ENCODE measurements at regions not wholly inside any gene's neighbourhood (a gene's known extent, or its start where the extent isn't known, plus 50 kb on each side); places are given as distances from the start of the nearest gene placed in this dataset.
A peak's percentile ranks its signal among the peaks of the same experiment; 100 is the strongest.

DNA sequence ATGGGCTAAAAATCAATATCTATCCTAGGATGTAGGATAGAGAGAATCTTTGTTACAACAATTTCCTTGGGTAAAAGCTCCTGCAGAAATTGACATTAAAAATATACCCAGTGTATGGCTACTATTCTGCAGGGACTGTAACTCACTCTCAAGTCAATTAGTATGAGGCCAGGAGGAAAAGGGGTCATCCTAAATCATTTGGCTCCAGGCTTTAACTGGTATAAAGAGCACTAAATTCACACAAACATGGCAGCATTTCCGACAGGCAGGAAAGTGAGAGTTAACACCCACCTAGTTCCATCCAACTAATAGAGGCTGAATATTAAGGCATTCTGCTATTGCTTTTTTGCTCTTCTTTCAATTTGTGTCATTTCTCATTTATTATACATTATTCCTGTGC is 218.6 kb upstream of the C1orf87 start:
- WGBS, 2 donors, result 68 to 74% methylated on average over 1 of the region's 1 CpG
- no peak for DNase-seq (ENCODE audit: low spot score in 2 of 2)
- no peak overlapping the region for H3K4me3 ChIP-seq (ENCODE audit: low read depth, poor library complexity, severe bottlenecking)
- TF ChIP-seq, protein P1, sequence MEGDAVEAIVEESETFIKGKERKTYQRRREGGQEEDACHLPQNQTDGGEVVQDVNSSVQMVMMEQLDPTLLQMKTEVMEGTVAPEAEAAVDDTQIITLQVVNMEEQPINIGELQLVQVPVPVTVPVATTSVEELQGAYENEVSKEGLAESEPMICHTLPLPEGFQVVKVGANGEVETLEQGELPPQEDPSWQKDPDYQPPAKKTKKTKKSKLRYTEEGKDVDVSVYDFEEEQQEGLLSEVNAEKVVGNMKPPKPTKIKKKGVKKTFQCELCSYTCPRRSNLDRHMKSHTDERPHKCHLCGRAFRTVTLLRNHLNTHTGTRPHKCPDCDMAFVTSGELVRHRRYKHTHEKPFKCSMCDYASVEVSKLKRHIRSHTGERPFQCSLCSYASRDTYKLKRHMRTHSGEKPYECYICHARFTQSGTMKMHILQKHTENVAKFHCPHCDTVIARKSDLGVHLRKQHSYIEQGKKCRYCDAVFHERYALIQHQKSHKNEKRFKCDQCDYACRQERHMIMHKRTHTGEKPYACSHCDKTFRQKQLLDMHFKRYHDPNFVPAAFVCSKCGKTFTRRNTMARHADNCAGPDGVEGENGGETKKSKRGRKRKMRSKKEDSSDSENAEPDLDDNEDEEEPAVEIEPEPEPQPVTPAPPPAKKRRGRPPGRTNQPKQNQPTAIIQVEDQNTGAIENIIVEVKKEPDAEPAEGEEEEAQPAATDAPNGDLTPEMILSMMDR (IDR thresholded peaks at IDR 0.05), result no peak
- no peak for TF ChIP-seq POLR2A (IDR thresholded peaks at IDR 0.05)
- intact Hi-C loops (cut with DNase I; ENCODE audit: low total_unique reads), result no loop called here

DNA sequence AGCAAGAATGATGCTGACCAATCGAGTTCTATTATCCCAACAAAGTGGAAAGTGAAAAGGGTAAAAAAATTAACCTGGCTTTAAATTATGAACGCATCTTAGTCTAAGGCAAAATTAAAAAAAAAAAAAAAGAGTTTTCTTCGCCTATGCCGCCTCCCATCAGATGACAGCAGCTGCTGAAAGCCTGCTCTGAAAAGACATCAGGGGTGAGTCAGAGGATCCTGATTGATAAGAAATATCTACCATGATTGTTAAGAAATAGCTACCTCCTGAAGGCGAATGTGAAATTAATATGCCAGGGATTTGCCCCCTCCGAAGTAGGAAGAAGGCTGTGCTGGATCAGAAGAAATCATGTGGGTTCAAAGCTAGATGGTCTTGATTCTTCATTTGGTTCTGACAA is 216.8 kb upstream of the C1orf87 start:
- TF ChIP-seq POLR2A (IDR thresholded peaks at IDR 0.05), result no peak
- TF ChIP-seq, protein P1 (IDR thresholded peaks at IDR 0.05), result no peak
- WGBS, 2 donors, result 90 to 93% methylated on average over 6 of the region's 6 CpGs
- intact Hi-C loops (cut with DNase I; ENCODE audit: low total_unique reads), result no loop called here
- no peak for DNase-seq (ENCODE audit: low spot score in 2 of 2)
- no peak overlapping the region for H3K4me3 ChIP-seq (ENCODE audit: low read depth, poor library complexity, severe bottlenecking)

- TF ChIP-seq, protein P1 (IDR thresholded peaks at IDR 0.05), result no peak
- TF ChIP-seq POLR2A (IDR thresholded peaks at IDR 0.05), result no peak
- 79 to 83% methylated on average over 1 of the region's 1 CpG for WGBS, 2 donors
- intact Hi-C loops (cut with DNase I; ENCODE audit: low total_unique reads), result no loop called here
- H3K4me3 ChIP-seq (ENCODE audit: low read depth, poor library complexity, severe bottlenecking), result no peak overlapping the region
- no peak for DNase-seq (ENCODE audit: low spot score in 2 of 2)
Observed at GRCh38 chr1:60287536-60287935, 214.0 kb upstream of the C1orf87 start.

DNA sequence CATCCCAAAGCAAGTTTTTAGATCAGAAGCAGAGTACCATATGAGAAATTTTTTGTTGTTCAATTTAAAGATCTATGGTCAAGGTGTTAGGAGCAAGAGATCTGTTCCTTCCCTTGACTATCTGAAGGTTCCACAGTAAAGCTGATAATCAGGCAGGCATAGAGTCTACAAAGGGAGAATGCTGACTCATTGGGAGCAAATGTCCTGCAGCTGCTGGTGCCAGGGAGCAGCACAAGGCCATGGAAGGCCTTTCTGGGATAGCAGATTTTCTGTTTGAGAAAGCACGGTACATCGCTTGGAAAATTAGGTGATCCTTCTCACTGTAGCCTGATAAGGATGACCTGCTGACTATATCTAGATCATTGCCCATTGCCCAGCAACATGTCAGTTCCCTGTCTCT is 210.1 kb upstream of the C1orf87 start:
- TF ChIP-seq, protein P1 (IDR thresholded peaks at IDR 0.05), result no peak
- no peak for TF ChIP-seq POLR2A (IDR thresholded peaks at IDR 0.05)
- 92 to 97% methylated on average over 2 of the region's 2 CpGs for WGBS, 2 donors
- intact Hi-C loops (cut with DNase I; ENCODE audit: low total_unique reads), result loop anchor here (5.0 kb wide), 1 partner anchor 759 kb away; no protein-coding TSS in a partner anchor
- H3K4me3 ChIP-seq (ENCODE audit: low read depth, poor library complexity, severe bottlenecking), result no peak overlapping the region
- no peak for DNase-seq (ENCODE audit: low spot score in 2 of 2)

DNA sequence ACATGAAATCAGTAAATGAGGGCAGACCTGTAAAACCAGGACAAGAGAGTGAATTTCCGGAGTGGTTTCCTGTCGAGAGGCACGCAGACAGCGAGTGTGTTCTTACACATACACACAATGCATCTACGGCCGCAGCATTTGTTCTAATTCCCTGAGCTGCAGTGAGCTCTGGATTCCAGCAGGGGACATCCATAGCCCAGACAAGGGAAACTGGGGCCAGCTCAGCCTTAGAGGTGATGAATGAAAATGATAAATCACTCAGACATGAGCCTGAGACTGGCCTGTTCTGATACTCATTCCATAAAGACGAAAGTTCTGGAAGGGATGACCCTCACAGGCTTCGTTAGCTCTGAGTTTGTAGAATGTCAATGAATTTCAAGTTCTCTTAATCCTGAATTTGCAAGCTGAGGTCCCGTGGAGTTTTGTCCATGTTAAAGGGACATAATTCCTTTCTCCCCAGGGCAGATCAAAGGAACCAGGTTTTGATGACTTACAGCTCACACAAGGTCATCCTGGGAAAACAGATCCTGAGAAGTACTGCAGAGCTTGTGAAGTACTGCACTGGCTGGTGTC is 207.9 kb upstream of the C1orf87 start:
- DNase-seq (ENCODE audit: low spot score in 2 of 2), result peak; percentile 65 to 88
- TF ChIP-seq POLR2A (IDR thresholded peaks at IDR 0.05), result no peak
- TF ChIP-seq, protein P1 (IDR thresholded peaks at IDR 0.05), result peak in 1 of 3 donors; percentile 53
- H3K4me3 ChIP-seq (ENCODE audit: low read depth, poor library complexity, severe bottlenecking), result no peak overlapping the region
- 16 to 24% methylated on average over 9 of the region's 9 CpGs for WGBS, 2 donors
- intact Hi-C loops (cut with DNase I; ENCODE audit: low total_unique reads), result loop anchor here (5.0 kb wide), 1 partner anchor 761 kb away; no protein-coding TSS in a partner anchor

DNA sequence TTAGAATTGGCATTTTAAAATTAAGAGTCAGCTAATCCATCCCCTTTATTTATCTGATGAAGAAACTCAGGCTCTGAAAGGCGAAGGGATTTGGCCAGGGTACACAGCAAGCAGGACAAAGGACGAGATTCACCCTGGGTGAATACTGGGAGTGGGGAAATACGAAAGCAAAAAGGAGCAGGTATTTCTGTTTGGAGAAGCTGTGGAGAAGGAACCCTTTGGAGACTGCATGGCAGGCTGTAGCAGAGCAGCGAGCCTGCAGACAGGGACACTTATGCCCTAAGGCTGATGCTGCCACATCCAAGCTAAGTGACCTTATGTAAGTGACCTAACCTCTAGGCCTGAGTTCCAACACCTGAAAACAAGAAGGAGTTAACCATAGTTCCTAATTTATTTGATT is 207.2 kb upstream of the C1orf87 start:
- intact Hi-C loops (cut with DNase I; ENCODE audit: low total_unique reads), result loop anchor here (5.0 kb wide), 1 partner anchor 761 kb away; no protein-coding TSS in a partner anchor
- 61 to 64% methylated on average over 4 of the region's 4 CpGs for WGBS, 2 donors
- H3K4me3 ChIP-seq (ENCODE audit: low read depth, poor library complexity, severe bottlenecking), result no peak overlapping the region
- TF ChIP-seq, protein P1 (IDR thresholded peaks at IDR 0.05), result no peak
- TF ChIP-seq POLR2A (IDR thresholded peaks at IDR 0.05), result no peak
- DNase-seq (ENCODE audit: low spot score in 2 of 2), result no peak

Measured in lower leg skin (tissue), 4 donors.